HG02870 (cell line): ENCODE measurements at regions not wholly inside any gene's neighbourhood (a gene's known extent, or its start where the extent isn't known, plus 50 kb on each side); places are given as distances from the start of the nearest gene placed in this dataset.

Experiments used
- ATAC-seq: cut with Tn5 transposase; IDR thresholded peaks from one replicate; pipeline ENCODE4 v1.9.1; 2021; ENCODE audit warnings: mild to moderate bottlenecking, moderate library complexity; ENCODE audit not compliant: unreplicated experiment

- no peak for ATAC-seq
Observed at GRCh38 chr1:80410233-80410632, 1390.5 kb upstream of the ADGRL2 start.

- ATAC-seq = no peak
Observed at GRCh38 chr1:80403471-80403893, 1397.0 kb upstream of the ADGRL4 start.

GRCh38 chr1:80402625-80403024 is 1396.1 kb upstream of the ADGRL4 start:
- no peak for ATAC-seq

- ATAC-seq = no peak
Observed at GRCh38 chr1:80401757-80402156, 1395.2 kb upstream of the ADGRL4 start.

- no peak for ATAC-seq
Observed at GRCh38 chr1:80392529-80392928, 1386.0 kb upstream of the ADGRL4 start.

- ATAC-seq = no peak
Observed at GRCh38 chr1:80385650-80386049, 1379.1 kb upstream of the ADGRL4 start.

- no peak for ATAC-seq
Observed at GRCh38 chr1:80384959-80385358, 1378.4 kb upstream of the ADGRL4 start.

- ATAC-seq = no peak
Observed at GRCh38 chr1:80384083-80384830, 1377.7 kb upstream of the ADGRL4 start.

- ATAC-seq = no peak
Observed at GRCh38 chr1:80375662-80376061, 1369.1 kb upstream of the ADGRL4 start.

- ATAC-seq = no peak
Observed at GRCh38 chr1:80375109-80375508, 1368.6 kb upstream of the ADGRL4 start.

- ATAC-seq = no peak
Observed at GRCh38 chr1:80369780-80370179, 1363.2 kb upstream of the ADGRL4 start.

- ATAC-seq = no peak
Observed at GRCh38 chr1:80367058-80367457, 1360.5 kb upstream of the ADGRL4 start.

- no peak for ATAC-seq
Observed at GRCh38 chr1:80365359-80366021, 1359.0 kb upstream of the ADGRL4 start.

- ATAC-seq = no peak
Observed at GRCh38 chr1:80363689-80364475, 1357.4 kb upstream of the ADGRL4 start.

GRCh38 chr1:80359666-80360065 is 1353.1 kb upstream of the ADGRL4 start:
- no peak for ATAC-seq

GRCh38 chr1:80349218-80349617 is 1342.7 kb upstream of the ADGRL4 start:
- ATAC-seq = no peak

- ATAC-seq = no peak
Observed at GRCh38 chr1:80341021-80341420, 1334.5 kb upstream of the ADGRL4 start.

GRCh38 chr1:80318108-80318507 is 1311.6 kb upstream of the ADGRL4 start:
- ATAC-seq = no peak

- no peak for ATAC-seq
Observed at GRCh38 chr1:80310703-80311245, 1304.2 kb upstream of the ADGRL4 start.

- ATAC-seq = no peak
Observed at GRCh38 chr1:80305466-80305865, 1298.9 kb upstream of the ADGRL4 start.

- no peak for ATAC-seq
Observed at GRCh38 chr1:80293818-80294217, 1287.3 kb upstream of the ADGRL4 start.
